ENCODE measurements at regions not wholly inside any gene's neighbourhood (a gene's known extent, or its start where the extent isn't known, plus 50 kb on each side); places are given as distances from the start of the nearest gene placed in this dataset.

- TF ChIP-seq CTCF (IDR thresholded peaks at IDR 0.05; ENCODE audit: low read depth, low read length): no peak
- no peak overlapping the region for H3K27ac ChIP-seq (ENCODE audit: low read length)
- H3K9me3 ChIP-seq (ENCODE audit: insufficient read depth, low read length): no peaks in the 10 kb centered on the region
- H3K4me3 ChIP-seq (ENCODE audit: low read length): no peak overlapping the region
- H3K4me2 ChIP-seq (ENCODE audit: low read length): no peak overlapping the region
- no peaks in the 10 kb centered on the region for H3K79me2 ChIP-seq (ENCODE audit: low read length)
- no peaks in the 10 kb centered on the region for H3K27me3 ChIP-seq (ENCODE audit: low read depth, low read length)
- no peak overlapping the region for H2AFZ ChIP-seq (ENCODE audit: low read depth, low read length)
- H3K9ac ChIP-seq (ENCODE audit: low read length): no peak overlapping the region
- H3K4me1 ChIP-seq (ENCODE audit: low read length): peaks cover 14% of the 10 kb centered on the region
- H4K20me1 ChIP-seq (ENCODE audit: insufficient read depth, low read length): no peaks in the 10 kb centered on the region
- H3K36me3 ChIP-seq (replicated peaks; ENCODE audit: low read depth, low read length): no peaks in the 10 kb centered on the region
These were observed 84.3 kb downstream of the PHLDA1 start for GRCh38 chr12:75947156-75947723.

- Histone ChIP-seq H3K9me3 (ENCODE audit: insufficient read depth, low read length) (no peaks in the 10 kb centered on the region), H3K79me2 (ENCODE audit: low read length) (no peaks in the 10 kb centered on the region), H3K4me2 (ENCODE audit: low read length) (no peak overlapping the region), H3K4me1 (ENCODE audit: low read length) (peaks cover 14% of the 10 kb centered on the region), H3K4me3 (ENCODE audit: low read length) (no peak overlapping the region), H3K27me3 (ENCODE audit: low read depth, low read length) (no peaks in the 10 kb centered on the region), H2AFZ (ENCODE audit: low read depth, low read length) (no peak overlapping the region), H3K27ac (ENCODE audit: low read length) (no peak overlapping the region), H4K20me1 (ENCODE audit: insufficient read depth, low read length) (no peaks in the 10 kb centered on the region), H3K36me3 (replicated peaks; ENCODE audit: low read depth, low read length) (no peaks in the 10 kb centered on the region), H3K9ac (ENCODE audit: low read length) (no peak overlapping the region)
- TF ChIP-seq CTCF (IDR thresholded peaks at IDR 0.05; ENCODE audit: low read depth, low read length) (no peak), EZH2phosphoT487 (IDR thresholded peaks at IDR 0.05; ENCODE audit: low read depth) (no peak)
These were observed 86.0 kb downstream of the PHLDA1 start for GRCh38 chr12:75945581-75945980.

- Histone ChIP-seq H3K9me3 (ENCODE audit: insufficient read depth, low read length) (no peaks in the 10 kb centered on the region), H3K36me3 (replicated peaks; ENCODE audit: low read depth, low read length) (no peaks in the 10 kb centered on the region), H3K27me3 (ENCODE audit: low read depth, low read length) (no peaks in the 10 kb centered on the region), H3K4me3 (ENCODE audit: low read length) (no peak overlapping the region), H4K20me1 (ENCODE audit: insufficient read depth, low read length) (no peaks in the 10 kb centered on the region), H3K9ac (ENCODE audit: low read length) (no peak overlapping the region), H3K4me2 (ENCODE audit: low read length) (peak overlapping the region; percentile 56; the same call in 1 of the 2 replicates), H3K4me1 (ENCODE audit: low read length) (peaks cover 14% of the 10 kb centered on the region), H2AFZ (ENCODE audit: low read depth, low read length) (no peak overlapping the region), H3K27ac (ENCODE audit: low read length) (no peak overlapping the region), H3K79me2 (ENCODE audit: low read length) (no peaks in the 10 kb centered on the region)
- TF ChIP-seq EZH2phosphoT487 (IDR thresholded peaks at IDR 0.05; ENCODE audit: low read depth): no peak
- no peak for TF ChIP-seq CTCF (IDR thresholded peaks at IDR 0.05; ENCODE audit: low read depth, low read length)
These were observed 86.6 kb downstream of the PHLDA1 start for GRCh38 chr12:75944905-75945432.

- Histone ChIP-seq H2AFZ (ENCODE audit: low read depth, low read length) (no peak overlapping the region), H3K4me2 (ENCODE audit: low read length) (peak overlapping the region; percentile 56)
These were observed 87.3 kb downstream of the PHLDA1 start for GRCh38 chr12:75944097-75944904.

More at GRCh38 chr12:75944097-75944904, 87.3 kb downstream of the PHLDA1 start:
- no peak for TF ChIP-seq EZH2phosphoT487 (IDR thresholded peaks at IDR 0.05; ENCODE audit: low read depth)
- TF ChIP-seq CTCF (IDR thresholded peaks at IDR 0.05; ENCODE audit: low read depth, low read length): no peak
- H3K27me3 ChIP-seq (ENCODE audit: low read depth, low read length): no peaks in the 10 kb centered on the region
- peak overlapping the region; percentile 33; the same call in 1 of the 2 replicates for H3K4me3 ChIP-seq (ENCODE audit: low read length)
- H3K27ac ChIP-seq (ENCODE audit: low read length): 0 out of 2 replicates have a peak overlapping the region, but pooled peaks have one; percentile 38
- H4K20me1 ChIP-seq (ENCODE audit: insufficient read depth, low read length): no peaks in the 10 kb centered on the region
- H3K9ac ChIP-seq (ENCODE audit: low read length): no peak overlapping the region
- peaks cover 14% of the 10 kb centered on the region for H3K4me1 ChIP-seq (ENCODE audit: low read length)
- no peaks in the 10 kb centered on the region for H3K9me3 ChIP-seq (ENCODE audit: insufficient read depth, low read length)
- H3K79me2 ChIP-seq (ENCODE audit: low read length): no peaks in the 10 kb centered on the region
- H3K36me3 ChIP-seq (replicated peaks; ENCODE audit: low read depth, low read length): no peaks in the 10 kb centered on the region
